Activated CD4-positive, alpha-beta T cell treated with anti-CD3 and anti-CD28 coated beads for 4 hours (primary cell): ENCODE measurements at regions not wholly inside any gene's neighbourhood (a gene's known extent, or its start where the extent isn't known, plus 50 kb on each side); places are given as distances from the start of the nearest gene placed in this dataset.

ENCODE experiments used
- DNase-seq, 2 donors: peaks; one replicate each; pipeline ENCODE4 v3.0.0-alpha.2; 2020

GRCh38 chr3:102085431-102086176 lies 236.3 kb downstream of the NFKBIZ start:
- no peak for DNase-seq

- no peak for DNase-seq
Observed at GRCh38 chr3:102087236-102087635, 237.9 kb downstream of the NFKBIZ start.

- DNase-seq, result no peak
Observed at GRCh38 chr3:102089239-102089638, 239.9 kb downstream of the NFKBIZ start.

GRCh38 chr3:102089904-102090720 lies 240.8 kb downstream of the NFKBIZ start:
- no peak for DNase-seq

DNA sequence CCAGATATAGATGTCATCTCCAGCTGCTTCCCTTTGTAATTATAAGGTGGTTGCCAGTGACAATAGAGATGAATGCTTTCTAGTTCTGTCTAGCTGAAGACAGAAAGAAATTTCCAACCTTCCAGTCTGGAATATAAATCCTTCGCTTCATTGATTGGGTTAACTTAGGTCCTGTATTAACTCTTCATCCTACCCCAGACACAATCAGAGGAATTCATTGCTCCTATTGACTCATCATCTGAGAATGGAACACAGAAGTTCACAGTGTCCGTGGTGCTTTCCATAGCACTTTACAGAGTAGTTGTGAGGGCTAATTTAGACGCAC lies 241.4 kb downstream of the NFKBIZ start:
- no peak for DNase-seq

GRCh38 chr3:102091358-102091757 lies 242.0 kb downstream of the NFKBIZ start:
- DNase-seq, result no peak

GRCh38 chr3:102092617-102093466 lies 243.5 kb downstream of the NFKBIZ start:
- DNase-seq, result no peak

DNA sequence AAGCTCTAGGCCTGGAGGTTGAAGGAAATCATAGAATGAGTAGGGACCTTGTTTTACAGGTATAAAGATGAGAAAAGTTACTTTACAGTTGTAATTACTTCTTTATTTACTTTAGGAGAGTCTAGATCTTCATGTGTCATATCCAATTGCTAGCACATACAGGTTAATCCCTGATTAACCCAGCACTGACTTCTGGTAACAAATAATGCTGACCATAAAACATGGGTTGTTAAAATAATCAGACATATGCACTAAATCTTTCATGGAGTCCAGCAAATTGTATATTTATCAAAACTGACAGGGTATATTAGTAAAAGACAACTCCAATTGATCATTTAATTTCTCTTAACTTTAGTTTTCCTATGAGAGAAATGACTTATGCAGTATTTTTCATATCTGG lies 245.2 kb downstream of the NFKBIZ start:
- no peak for DNase-seq

DNA sequence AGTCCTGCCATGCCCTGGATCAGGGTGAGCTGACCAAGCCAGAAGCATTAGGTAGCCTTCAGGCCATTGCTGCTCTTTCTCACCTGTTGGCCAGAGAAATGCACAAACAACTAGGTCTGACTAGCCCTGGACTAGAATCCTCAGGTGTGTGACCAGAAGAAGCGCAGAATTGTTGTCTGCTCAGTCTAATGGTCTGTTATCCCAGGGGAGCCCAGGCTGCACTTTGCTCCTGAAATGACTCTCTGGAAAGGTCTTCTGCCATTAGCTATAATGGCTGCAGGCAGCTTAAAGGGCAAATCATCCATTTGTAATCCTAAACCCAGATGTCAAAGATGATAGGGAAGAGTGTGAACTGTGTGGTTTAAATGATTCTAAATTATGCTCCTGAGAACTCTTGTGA lies 246.1 kb downstream of the NFKBIZ start:
- DNase-seq, result no peak

DNA sequence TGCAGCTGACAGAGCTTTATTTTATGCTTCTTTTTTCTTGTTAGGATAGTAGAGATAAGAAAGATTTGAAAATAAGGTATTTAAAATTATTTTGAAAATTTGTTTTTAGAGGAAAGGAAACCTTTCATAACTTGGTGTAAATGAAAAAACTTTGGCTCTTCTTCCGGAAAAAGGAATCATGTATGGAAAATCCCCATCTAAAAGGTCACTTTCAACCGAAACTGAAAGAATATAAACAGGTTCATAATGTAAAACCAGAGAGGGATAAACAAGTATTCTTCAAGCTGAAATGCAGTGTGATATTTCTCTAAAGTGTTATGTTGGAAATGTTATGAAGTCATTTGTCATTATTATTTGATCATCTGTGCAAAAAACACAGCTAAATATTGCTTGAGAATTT lies 246.8 kb downstream of the NFKBIZ start:
- no peak for DNase-seq

- DNase-seq, result no peak
Observed at GRCh38 chr3:102098130-102098885, 249.0 kb downstream of the NFKBIZ start.

DNA sequence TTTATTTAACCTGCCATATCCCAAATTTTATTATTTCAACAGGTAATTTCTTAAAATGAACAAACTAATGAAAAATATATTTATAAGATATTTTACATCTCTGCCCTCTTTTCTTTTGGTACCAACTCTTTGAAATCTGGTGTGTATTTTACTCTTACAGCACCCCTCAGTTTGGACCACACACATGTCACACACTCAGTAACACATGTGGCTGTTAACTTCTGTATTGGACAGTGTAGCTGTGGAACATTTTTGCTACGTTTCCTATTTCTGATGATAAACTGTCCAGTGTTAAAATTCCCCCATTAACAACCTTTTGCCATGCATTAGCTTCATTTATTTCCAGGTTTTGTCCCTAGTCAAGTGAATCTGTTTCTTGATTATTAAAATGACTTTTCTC lies 250.6 kb downstream of the NFKBIZ start:
- DNase-seq, result no peak

- no peak for DNase-seq
Observed at GRCh38 chr3:102102394-102102793, 253.1 kb downstream of the NFKBIZ start.

DNA sequence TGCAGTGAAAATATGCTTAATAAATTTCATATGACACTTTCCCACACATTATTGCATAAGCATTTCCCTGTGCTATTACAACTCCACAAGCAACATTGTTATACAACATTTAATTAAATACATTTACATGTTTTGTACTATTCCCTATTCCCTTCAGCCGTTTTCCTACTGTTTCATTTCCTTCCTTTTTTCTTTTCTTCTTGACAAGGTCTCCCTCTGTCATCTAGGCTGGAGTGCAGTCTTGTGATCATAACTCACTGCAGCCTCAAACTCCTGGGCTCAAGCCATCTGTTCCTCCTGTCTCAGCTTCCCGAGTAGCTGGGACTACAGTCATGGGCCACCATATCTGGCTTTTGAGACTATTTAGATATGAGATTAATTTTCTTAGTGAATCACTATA lies 254.7 kb downstream of the NFKBIZ start:
- no peak for DNase-seq

DNA sequence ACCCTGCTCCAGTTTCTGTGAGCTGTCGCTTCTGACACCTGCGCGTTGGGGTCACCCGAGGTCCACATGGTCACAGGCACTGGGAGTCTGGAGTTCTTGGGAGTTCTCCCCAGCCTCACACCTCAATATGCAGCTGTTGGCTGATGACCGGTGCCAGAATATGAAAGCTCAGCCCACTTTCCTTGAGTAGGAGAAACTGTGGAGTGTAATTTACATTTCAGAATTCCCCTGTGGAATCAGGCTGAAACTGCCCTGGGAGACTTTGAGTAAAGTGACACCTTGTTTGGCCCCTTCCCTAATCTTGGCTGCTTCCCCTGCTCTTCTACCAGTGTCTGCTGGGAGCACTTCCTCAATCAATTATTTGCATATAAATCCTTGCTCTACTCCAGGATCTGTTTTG lies 255.9 kb downstream of the NFKBIZ start:
- DNase-seq, result no peak

GRCh38 chr3:102106416-102107097 lies 257.2 kb downstream of the NFKBIZ start:
- peak; percentile 9 to 45 for DNase-seq

GRCh38 chr3:102112704-102113230 lies 263.5 kb downstream of the NFKBIZ start:
- no peak for DNase-seq

DNA sequence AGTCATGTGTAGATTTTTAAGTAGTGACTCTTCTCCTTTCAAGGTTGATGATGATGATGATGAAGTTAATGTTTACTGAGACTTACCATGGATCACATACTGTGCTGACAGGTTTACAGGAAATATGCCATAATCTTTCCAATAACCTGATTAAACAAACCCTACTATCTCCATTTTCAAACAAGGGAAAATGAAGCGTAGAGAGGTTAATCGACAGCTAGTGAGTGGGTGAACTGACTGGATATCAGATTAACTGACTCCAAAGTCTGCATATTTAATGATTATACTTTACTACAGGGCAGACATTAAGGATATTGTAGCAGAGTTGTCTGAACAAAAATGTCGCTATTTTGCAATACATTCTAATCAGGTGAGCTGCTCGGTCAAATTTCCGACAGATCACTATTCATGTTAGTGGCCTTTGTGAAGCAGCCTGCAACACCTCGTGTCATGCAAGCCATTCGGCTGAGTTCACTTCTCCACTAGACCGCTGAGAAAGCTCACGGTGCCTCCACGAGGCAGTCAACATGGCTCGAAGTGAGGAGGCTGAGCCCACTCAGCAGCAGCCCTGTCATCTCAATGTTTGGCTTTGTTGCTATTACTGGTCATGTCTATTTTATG lies 264.2 kb downstream of the NFKBIZ start:
- DNase-seq, result no peak

DNA sequence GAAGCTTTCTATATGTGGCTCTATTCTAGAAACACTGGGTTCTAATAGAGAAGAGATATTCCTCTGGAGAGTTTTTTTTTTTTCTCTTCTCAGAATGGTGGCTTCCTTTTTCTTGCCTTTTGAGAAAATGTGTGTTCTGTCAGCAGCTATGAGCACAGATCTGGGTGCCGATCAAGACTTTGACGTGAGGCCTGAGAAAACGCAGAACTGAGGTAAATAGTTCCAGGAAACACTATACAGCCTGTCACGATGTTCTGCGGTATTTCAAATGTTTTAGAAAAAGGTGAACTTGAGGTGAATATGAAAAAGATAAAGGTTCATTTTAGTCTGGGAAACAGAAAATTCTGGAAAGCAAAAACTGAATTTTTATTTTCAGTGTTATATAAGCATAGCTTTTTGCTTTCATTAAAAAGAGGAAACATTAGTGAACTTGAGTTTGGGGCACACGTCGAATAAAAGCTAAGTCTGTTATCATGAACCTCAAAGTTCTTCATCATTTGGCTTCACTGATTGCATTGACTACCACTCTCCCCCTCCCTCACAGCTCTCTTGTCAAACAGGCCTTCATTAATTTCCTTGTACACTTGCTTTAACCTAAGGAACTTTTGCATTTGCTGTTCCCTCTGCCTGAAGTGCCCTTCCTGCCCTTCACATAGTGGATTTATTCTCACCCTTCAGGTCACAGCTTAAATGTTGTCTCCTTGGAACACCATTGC lies 265.1 kb downstream of the NFKBIZ start:
- DNase-seq, result peak; percentile 34 to 56

DNA sequence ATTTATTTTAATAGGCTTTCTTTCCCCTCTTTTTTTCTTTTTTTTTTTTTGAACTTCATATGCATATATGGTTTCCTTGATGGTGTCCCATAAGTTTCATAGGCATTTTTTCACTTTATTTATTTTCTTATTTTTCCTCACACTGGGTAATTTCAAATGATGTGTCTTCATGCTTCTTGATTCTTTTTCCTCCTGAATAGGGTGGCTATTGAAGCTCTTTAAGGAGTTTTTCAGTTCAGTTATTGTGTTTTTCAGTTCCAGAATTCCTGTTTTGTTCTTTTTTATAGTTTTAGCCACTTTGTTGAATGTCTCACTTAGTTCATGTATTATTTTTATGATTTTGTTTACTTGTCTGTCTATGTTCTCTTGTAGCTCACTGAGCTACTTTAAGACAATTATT lies 273.2 kb downstream of the NFKBIZ start:
- no peak for DNase-seq
